Liver (tissue), 8 donors: ENCODE measurements at regions not wholly inside any gene's neighbourhood (a gene's known extent, or its start where the extent isn't known, plus 50 kb on each side); places are given as distances from the start of the nearest gene placed in this dataset.

Source experiments
- DNase-seq: peaks from one replicate; pipeline ENCODE4 v3.0.0-alpha.2; 2017; ENCODE audit warnings: low spot score
- H3K27ac ChIP-seq, 2 donors: one replicate each; pipeline ENCODE4 v1.7.0; 2013; ENCODE audit warnings: inconsistent platforms in 2 of 2, low read length in 2 of 2, control low read depth in 1 of 2, low read depth in 1 of 2, mild to moderate bottlenecking in 1 of 2
- H3K27me3 ChIP-seq, 4 donors: one replicate each; pipeline versions ENCODE4 v1.6.1 to v1.7.0; 2013; ENCODE audit warnings: low read length in 3 of 4, inconsistent platforms in 1 of 4, mild to moderate bottlenecking in 1 of 4, moderate library complexity in 1 of 4; ENCODE audit not compliant: control insufficient read depth in 4 of 4, insufficient read depth in 4 of 4
- H3K36me3 ChIP-seq, 4 donors: one replicate each; pipeline versions ENCODE4 v1.6.1 to v1.7.0; 2013; ENCODE audit warnings: low read length in 3 of 4, mild to moderate bottlenecking in 3 of 4, low read depth in 1 of 4, moderate library complexity in 1 of 4; ENCODE audit not compliant: control insufficient read depth in 4 of 4, insufficient read depth in 3 of 4
- H3K4me1 ChIP-seq, 4 donors: one replicate each; pipeline versions ENCODE4 v1.6.1 to v1.7.0; 2013; ENCODE audit warnings: low read length in 3 of 4, mild to moderate bottlenecking in 3 of 4, moderate library complexity in 1 of 4; ENCODE audit not compliant: control insufficient read depth in 4 of 4, insufficient read depth in 4 of 4
- H3K4me3 ChIP-seq, 3 donors: one replicate each; pipeline versions ENCODE4 v1.6.1 to v1.7.0; 2013; ENCODE audit warnings: low read length in 3 of 3, control low read depth in 1 of 3, low read depth in 1 of 3, mild to moderate bottlenecking in 1 of 3
- H3K9ac ChIP-seq, 2 donors: one replicate each; pipeline ENCODE4 v1.7.0; 2013; ENCODE audit warnings: low read length in 2 of 2, mild to moderate bottlenecking in 2 of 2, moderate library complexity in 2 of 2, control low read depth in 1 of 2, low read depth in 1 of 2
- H3K9me3 ChIP-seq, 4 donors: one replicate each; pipeline versions ENCODE4 v1.6.1 to v1.7.0; 2013; ENCODE audit warnings: low read length in 3 of 4; ENCODE audit not compliant: control insufficient read depth in 4 of 4
- FOXA1 ChIP-seq: IDR thresholded peaks from 2 replicates; pipeline ENCODE4 v1.6.1; 2016; ENCODE audit warnings: antibody characterized with exemption
- FOXA2 ChIP-seq: IDR thresholded peaks from 2 replicates; pipeline ENCODE4 v1.6.1; 2016; ENCODE audit warnings: antibody characterized with exemption
- GABPA ChIP-seq, 2 donors: IDR thresholded peaks in 1 of 2; conservative IDR thresholded peaks in 1 of 2; 2 replicates each; pipeline ENCODE4 v1.6.1; 2016; ENCODE audit warnings: antibody characterized with exemption in 2 of 2, mild to moderate bottlenecking in 1 of 2, moderate library complexity in 1 of 2
- HNF4G ChIP-seq: IDR thresholded peaks from 2 replicates; pipeline ENCODE4 v1.6.1; 2016; ENCODE audit warnings: antibody characterized with exemption
- NR2F2 ChIP-seq: IDR thresholded peaks from 2 replicates; pipeline ENCODE4 v1.6.1; 2016; ENCODE audit warnings: antibody characterized with exemption
- RAD21 ChIP-seq, 2 donors: IDR thresholded peaks; 2 replicates each; pipeline ENCODE4 v1.6.1; 2016; ENCODE audit warnings: antibody characterized with exemption in 2 of 2, mild to moderate bottlenecking in 2 of 2
- RXRA ChIP-seq, 2 donors: IDR thresholded peaks; 2 replicates each; pipeline ENCODE4 v1.6.1; 2017 to 2018; ENCODE audit warnings: antibody characterized with exemption in 2 of 2, mild to moderate bottlenecking in 1 of 2
- SP1 ChIP-seq: IDR thresholded peaks from 2 replicates; pipeline ENCODE4 v1.6.1; 2018; ENCODE audit warnings: antibody characterized with exemption, mild to moderate bottlenecking
- TAF1 ChIP-seq: conservative IDR thresholded peaks from 2 replicates; pipeline ENCODE4 v1.6.1; 2016; ENCODE audit warnings: antibody characterized with exemption, mild to moderate bottlenecking
- WGBS: extraction: QIAGEN DNeasy Blood & Tissue Kit; methylation state at CpG from one replicate; pipeline ENCODE4 v1.1.7; 2013; 5-methylcytosine and 5-hydroxymethylcytosine counted together
- TF ChIP-seq, protein P1 (sequence below): IDR thresholded peaks from 2 replicates; pipeline ENCODE4 v1.6.1; 2016; ENCODE audit warnings: antibody characterized with exemption
- TF ChIP-seq, protein P2 (sequence below): fragments of 150-350 bp; IDR thresholded peaks from 2 replicates; pipeline ENCODE4 v1.5.1; 2017; ENCODE audit warnings: improper control_type of control experiment, low read depth, low read length; ENCODE audit not compliant: missing input control
- TF ChIP-seq, protein P3 (sequence below): IDR thresholded peaks from 2 replicates; pipeline ENCODE4 v1.6.1; 2016; ENCODE audit warnings: antibody characterized with exemption, mild to moderate bottlenecking
- TF ChIP-seq, protein P4 (sequence below): IDR thresholded peaks from 2 replicates; pipeline ENCODE4 v1.6.1; 2016; ENCODE audit warnings: antibody characterized with exemption
- TF ChIP-seq, protein P5 (sequence below): IDR thresholded peaks from 2 replicates; pipeline ENCODE4 v1.6.1; 2016; ENCODE audit warnings: antibody characterized with exemption
- donor health status: healthy.
- donor health status: healthy.
- donor health status: healthy.
- donor health status: healthy.
- donor health status: healthy.

DNA sequence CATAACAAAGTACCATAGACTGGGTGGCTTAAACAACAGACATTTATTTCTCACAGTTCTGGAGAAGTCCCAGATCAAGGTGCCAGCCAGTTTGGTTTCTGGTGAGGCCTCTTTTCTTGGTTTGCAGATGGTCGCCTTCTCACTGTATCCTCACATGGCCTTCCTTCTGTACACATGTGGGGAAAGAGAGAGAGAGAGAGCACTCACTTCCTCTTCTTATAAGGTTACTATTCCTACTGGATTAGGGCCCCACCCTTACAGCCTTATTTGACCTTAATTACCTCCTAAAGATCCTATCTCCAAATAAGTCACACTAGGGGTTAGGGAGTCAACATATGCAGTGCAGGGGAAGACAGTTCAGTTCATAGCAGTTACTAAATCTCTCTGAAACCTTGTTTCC is 205.6 kb upstream of the GDNF start:
- TF ChIP-seq HNF4G: no peak
- TF ChIP-seq RXRA (IDR thresholded peaks at IDR 0.05): no peak
- no peak for TF ChIP-seq RAD21 (IDR thresholded peaks at IDR 0.05)
- no peak for TF ChIP-seq FOXA2
- TF ChIP-seq, protein P1, sequence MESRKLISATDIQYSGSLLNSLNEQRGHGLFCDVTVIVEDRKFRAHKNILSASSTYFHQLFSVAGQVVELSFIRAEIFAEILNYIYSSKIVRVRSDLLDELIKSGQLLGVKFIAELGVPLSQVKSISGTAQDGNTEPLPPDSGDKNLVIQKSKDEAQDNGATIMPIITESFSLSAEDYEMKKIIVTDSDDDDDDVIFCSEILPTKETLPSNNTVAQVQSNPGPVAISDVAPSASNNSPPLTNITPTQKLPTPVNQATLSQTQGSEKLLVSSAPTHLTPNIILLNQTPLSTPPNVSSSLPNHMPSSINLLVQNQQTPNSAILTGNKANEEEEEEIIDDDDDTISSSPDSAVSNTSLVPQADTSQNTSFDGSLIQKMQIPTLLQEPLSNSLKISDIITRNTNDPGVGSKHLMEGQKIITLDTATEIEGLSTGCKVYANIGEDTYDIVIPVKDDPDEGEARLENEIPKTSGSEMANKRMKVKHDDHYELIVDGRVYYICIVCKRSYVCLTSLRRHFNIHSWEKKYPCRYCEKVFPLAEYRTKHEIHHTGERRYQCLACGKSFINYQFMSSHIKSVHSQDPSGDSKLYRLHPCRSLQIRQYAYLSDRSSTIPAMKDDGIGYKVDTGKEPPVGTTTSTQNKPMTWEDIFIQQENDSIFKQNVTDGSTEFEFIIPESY: no peak
- TF ChIP-seq, protein P2, sequence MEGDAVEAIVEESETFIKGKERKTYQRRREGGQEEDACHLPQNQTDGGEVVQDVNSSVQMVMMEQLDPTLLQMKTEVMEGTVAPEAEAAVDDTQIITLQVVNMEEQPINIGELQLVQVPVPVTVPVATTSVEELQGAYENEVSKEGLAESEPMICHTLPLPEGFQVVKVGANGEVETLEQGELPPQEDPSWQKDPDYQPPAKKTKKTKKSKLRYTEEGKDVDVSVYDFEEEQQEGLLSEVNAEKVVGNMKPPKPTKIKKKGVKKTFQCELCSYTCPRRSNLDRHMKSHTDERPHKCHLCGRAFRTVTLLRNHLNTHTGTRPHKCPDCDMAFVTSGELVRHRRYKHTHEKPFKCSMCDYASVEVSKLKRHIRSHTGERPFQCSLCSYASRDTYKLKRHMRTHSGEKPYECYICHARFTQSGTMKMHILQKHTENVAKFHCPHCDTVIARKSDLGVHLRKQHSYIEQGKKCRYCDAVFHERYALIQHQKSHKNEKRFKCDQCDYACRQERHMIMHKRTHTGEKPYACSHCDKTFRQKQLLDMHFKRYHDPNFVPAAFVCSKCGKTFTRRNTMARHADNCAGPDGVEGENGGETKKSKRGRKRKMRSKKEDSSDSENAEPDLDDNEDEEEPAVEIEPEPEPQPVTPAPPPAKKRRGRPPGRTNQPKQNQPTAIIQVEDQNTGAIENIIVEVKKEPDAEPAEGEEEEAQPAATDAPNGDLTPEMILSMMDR: no peak
- TF ChIP-seq, protein P3, sequence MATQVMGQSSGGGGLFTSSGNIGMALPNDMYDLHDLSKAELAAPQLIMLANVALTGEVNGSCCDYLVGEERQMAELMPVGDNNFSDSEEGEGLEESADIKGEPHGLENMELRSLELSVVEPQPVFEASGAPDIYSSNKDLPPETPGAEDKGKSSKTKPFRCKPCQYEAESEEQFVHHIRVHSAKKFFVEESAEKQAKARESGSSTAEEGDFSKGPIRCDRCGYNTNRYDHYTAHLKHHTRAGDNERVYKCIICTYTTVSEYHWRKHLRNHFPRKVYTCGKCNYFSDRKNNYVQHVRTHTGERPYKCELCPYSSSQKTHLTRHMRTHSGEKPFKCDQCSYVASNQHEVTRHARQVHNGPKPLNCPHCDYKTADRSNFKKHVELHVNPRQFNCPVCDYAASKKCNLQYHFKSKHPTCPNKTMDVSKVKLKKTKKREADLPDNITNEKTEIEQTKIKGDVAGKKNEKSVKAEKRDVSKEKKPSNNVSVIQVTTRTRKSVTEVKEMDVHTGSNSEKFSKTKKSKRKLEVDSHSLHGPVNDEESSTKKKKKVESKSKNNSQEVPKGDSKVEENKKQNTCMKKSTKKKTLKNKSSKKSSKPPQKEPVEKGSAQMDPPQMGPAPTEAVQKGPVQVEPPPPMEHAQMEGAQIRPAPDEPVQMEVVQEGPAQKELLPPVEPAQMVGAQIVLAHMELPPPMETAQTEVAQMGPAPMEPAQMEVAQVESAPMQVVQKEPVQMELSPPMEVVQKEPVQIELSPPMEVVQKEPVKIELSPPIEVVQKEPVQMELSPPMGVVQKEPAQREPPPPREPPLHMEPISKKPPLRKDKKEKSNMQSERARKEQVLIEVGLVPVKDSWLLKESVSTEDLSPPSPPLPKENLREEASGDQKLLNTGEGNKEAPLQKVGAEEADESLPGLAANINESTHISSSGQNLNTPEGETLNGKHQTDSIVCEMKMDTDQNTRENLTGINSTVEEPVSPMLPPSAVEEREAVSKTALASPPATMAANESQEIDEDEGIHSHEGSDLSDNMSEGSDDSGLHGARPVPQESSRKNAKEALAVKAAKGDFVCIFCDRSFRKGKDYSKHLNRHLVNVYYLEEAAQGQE: no peak
- TF ChIP-seq TAF1: no peak
- no peak for TF ChIP-seq SP1
- no peak for TF ChIP-seq GABPA (IDR thresholded peaks at IDR 0.05 in 1 of 2, conservative IDR thresholded peaks at IDR 0.05 in 1 of 2)
- TF ChIP-seq, protein P4, sequence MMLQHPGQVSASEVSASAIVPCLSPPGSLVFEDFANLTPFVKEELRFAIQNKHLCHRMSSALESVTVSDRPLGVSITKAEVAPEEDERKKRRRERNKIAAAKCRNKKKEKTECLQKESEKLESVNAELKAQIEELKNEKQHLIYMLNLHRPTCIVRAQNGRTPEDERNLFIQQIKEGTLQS: no peak
- TF ChIP-seq, protein P5, sequence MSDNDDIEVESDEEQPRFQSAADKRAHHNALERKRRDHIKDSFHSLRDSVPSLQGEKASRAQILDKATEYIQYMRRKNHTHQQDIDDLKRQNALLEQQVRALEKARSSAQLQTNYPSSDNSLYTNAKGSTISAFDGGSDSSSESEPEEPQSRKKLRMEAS: no peak
- TF ChIP-seq NR2F2: no peak
- TF ChIP-seq FOXA1: no peak
- no peak for DNase-seq
- no peaks in the 10 kb centered on the region for H3K27me3 ChIP-seq
- H3K9me3 ChIP-seq: no peaks in the 10 kb centered on the region
- H3K9ac ChIP-seq: no peak overlapping the region
- 93% methylated on average over 1 of the region's 1 CpG for WGBS
- H3K4me3 ChIP-seq: no peak overlapping the region
- H3K36me3 ChIP-seq: no peaks in the 10 kb centered on the region
- no peak overlapping the region for H3K27ac ChIP-seq
- H3K4me1 ChIP-seq: no peaks in the 10 kb centered on the region

DNA sequence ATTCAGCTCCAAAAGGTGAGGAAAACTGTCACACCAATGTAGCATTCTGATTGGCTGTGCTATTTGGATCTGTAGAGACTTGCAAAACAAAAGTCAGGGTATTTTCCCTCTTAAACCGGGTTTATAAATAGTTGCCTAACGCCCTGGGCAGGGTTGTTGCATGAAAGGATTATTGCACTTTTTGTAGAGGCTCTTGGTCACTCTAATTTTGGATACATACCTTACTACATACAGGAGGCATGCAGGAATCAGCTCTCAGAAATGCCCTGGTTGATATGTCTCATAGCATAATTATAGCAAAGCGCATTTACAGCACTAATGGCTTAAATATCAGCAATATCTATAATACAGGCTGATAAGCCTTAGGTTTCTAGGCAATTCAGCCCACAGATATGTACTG is 200.0 kb upstream of the GDNF start:
- Histone ChIP-seq H3K27ac (no peak overlapping the region), H3K4me3 (no peak overlapping the region), H3K36me3 (no peaks in the 10 kb centered on the region), H3K9me3 (no peaks in the 10 kb centered on the region), H3K4me1 (no peaks in the 10 kb centered on the region), H3K9ac (no peak overlapping the region), H3K27me3 (no peaks in the 10 kb centered on the region)
- TF ChIP-seq FOXA1: no peak
- TF ChIP-seq, protein P2: no peak
- TF ChIP-seq, protein P5: no peak
- no peak for TF ChIP-seq HNF4G
- TF ChIP-seq NR2F2: no peak
- no peak for DNase-seq
- 76% methylated on average over 3 of the region's 3 CpGs for WGBS
